Nephron progenitor cell (in vitro differentiated cells): ENCODE measurements at regions not wholly inside any gene's neighbourhood (a gene's known extent, or its start where the extent isn't known, plus 50 kb on each side); places are given as distances from the start of the nearest gene placed in this dataset.

Experiments
- DNase-seq: peaks from one replicate; pipeline ENCODE4 v3.0.0; 2021
- H3K27ac Mint-ChIP-seq: 2 replicates; pipeline ENCODE4 v1.8.0; 2021; ENCODE audit warnings: mild to moderate bottlenecking, moderate library complexity, mixed read lengths
- H3K27me3 Mint-ChIP-seq: 2 replicates; pipeline ENCODE4 v1.8.0; 2021; ENCODE audit warnings: mild to moderate bottlenecking, low read depth, mixed read lengths; ENCODE audit not compliant: poor library complexity
- H3K36me3 Mint-ChIP-seq: 2 replicates; pipeline ENCODE4 v1.8.0; 2021; ENCODE audit warnings: low read depth, mixed read lengths
- H3K4me1 Mint-ChIP-seq: 2 replicates; pipeline ENCODE4 v1.8.0; 2021; ENCODE audit warnings: mixed read lengths
- H3K4me3 Mint-ChIP-seq: 2 replicates; pipeline ENCODE4 v1.8.0; 2021; ENCODE audit warnings: mild to moderate bottlenecking, moderate library complexity, mixed read lengths
- H3K9me3 Mint-ChIP-seq: 2 replicates; pipeline ENCODE4 v1.8.0; 2021; ENCODE audit warnings: mild to moderate bottlenecking, moderate library complexity, mixed read lengths
- TF ChIP-seq, protein P1 (sequence below): fragments of 200-600 bp; sonication (generic); IDR thresholded peaks from 2 replicates; pipeline ENCODE4 v1.5.0; 2021; ENCODE audit warnings: antibody characterized with exemption

GRCh38 chr2:8268172-8268783 lies 413.6 kb upstream of the ID2 start:
- no peak for DNase-seq
- Mint-ChIP-seq H3K27ac (no peak overlapping the region), H3K9me3 (peaks cover 8% of the 10 kb centered on the region), H3K4me1 (peaks cover 5% of the 10 kb centered on the region), H3K4me3 (no peak overlapping the region), H3K27me3 (no peaks in the 10 kb centered on the region), H3K36me3 (no peaks in the 10 kb centered on the region)
- TF ChIP-seq, protein P1, sequence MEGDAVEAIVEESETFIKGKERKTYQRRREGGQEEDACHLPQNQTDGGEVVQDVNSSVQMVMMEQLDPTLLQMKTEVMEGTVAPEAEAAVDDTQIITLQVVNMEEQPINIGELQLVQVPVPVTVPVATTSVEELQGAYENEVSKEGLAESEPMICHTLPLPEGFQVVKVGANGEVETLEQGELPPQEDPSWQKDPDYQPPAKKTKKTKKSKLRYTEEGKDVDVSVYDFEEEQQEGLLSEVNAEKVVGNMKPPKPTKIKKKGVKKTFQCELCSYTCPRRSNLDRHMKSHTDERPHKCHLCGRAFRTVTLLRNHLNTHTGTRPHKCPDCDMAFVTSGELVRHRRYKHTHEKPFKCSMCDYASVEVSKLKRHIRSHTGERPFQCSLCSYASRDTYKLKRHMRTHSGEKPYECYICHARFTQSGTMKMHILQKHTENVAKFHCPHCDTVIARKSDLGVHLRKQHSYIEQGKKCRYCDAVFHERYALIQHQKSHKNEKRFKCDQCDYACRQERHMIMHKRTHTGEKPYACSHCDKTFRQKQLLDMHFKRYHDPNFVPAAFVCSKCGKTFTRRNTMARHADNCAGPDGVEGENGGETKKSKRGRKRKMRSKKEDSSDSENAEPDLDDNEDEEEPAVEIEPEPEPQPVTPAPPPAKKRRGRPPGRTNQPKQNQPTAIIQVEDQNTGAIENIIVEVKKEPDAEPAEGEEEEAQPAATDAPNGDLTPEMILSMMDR, result no peak

DNA sequence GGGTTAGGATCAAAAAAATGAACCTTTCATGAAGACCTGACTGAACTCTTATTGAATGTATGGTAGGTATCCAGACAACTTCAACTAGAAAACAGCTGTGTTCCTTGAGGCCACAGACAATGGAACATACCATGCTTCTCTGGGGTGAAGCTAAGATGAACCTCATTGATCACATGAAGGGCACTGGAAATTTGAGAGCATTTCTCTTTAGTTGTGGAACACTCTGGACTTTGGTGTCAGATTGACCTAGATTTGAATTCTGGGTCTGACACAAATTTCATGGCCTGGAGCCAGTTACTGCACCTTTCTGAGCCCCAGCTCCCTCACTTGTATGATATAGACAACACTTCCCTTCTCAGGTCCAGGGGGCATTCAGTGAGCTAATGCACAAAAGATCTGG lies 411.2 kb upstream of the ID2 start:
- Mint-ChIP-seq H3K9me3 (peaks cover 20% of the 10 kb centered on the region), H3K36me3 (no peaks in the 10 kb centered on the region), H3K4me3 (no peak overlapping the region), H3K4me1 (no peaks in the 10 kb centered on the region), H3K27ac (no peak overlapping the region), H3K27me3 (peaks cover 3% of the 10 kb centered on the region)
- TF ChIP-seq, protein P1, result no peak
- DNase-seq, result no peak

- Mint-ChIP-seq H3K4me3 (no peak overlapping the region), H3K9me3 (peaks cover 20% of the 10 kb centered on the region), H3K36me3 (no peaks in the 10 kb centered on the region), H3K27ac (no peak overlapping the region), H3K4me1 (no peaks in the 10 kb centered on the region), H3K27me3 (peaks cover 3% of the 10 kb centered on the region)
- TF ChIP-seq, protein P1, result no peak
- no peak for DNase-seq
Observed at GRCh38 chr2:8271461-8271860, 410.4 kb upstream of the ID2 start.

GRCh38 chr2:8276026-8276425 lies 405.8 kb upstream of the ID2 start:
- Mint-ChIP-seq H3K36me3 (no peaks in the 10 kb centered on the region), H3K27ac (no peak overlapping the region)

GRCh38 chr2:8277921-8278571 lies 403.8 kb upstream of the ID2 start:
- Mint-ChIP-seq H3K36me3 (no peaks in the 10 kb centered on the region), H3K27ac (peak overlapping the region; percentile 57), H3K9me3 (peaks cover 12% of the 10 kb centered on the region), H3K4me1 (peaks cover 31% of the 10 kb centered on the region), H3K27me3 (peaks cover 3% of the 10 kb centered on the region), H3K4me3 (no peak overlapping the region)
- TF ChIP-seq, protein P1, result no peak
- DNase-seq, result no peak

More at GRCh38 chr2:8276026-8276425, 405.8 kb upstream of the ID2 start:
- peaks cover 3% of the 10 kb centered on the region for H3K27me3 Mint-ChIP-seq
- H3K4me1 Mint-ChIP-seq, result peaks cover 19% of the 10 kb centered on the region
- H3K4me3 Mint-ChIP-seq, result no peak overlapping the region
- peaks cover 20% of the 10 kb centered on the region for H3K9me3 Mint-ChIP-seq
- TF ChIP-seq, protein P1, result no peak
- DNase-seq, result no peak
